ENCODE measurements at regions not wholly inside any gene's neighbourhood (a gene's known extent, or its start where the extent isn't known, plus 50 kb on each side); places are given as distances from the start of the nearest gene placed in this dataset.
"Not testable (repeated sequence)": the region's sequence is repeated elsewhere in the genome, so short reads cannot be mapped to it uniquely, and the experiment has no call there.

DNA sequence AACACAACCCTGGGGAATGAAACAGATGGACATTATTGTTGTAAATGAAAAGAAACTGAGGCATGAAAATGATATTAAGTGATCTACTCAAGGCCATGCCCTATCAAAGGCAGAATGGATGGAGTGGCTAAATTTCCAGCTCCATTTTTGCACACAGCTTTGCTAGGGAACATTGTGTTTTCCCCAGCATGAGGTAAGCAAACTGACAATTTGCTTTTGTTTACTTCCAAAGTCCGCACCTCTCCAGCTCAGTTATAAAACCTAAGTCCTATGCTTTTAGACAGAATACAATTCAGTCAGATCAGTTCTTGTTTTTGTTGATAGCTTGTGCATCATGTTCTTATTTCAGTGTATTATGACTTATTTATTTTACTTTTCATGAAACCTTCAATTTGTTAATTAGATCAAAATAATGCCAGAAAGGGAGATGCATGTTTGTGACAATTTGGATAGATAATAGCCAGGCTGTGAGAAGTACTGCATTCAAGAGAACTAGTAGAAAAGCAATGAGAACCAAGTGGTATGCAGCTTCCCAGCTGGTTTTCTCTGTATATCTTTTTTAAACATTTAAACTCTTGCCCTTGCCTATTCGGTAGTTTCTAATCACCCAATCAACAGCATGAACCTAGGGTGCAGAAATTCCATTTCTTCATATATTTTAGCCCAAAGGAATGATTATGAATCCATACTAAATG lies 380.8 kb downstream of the SPATA31D1 start:
- DNase-seq (ENCODE audit: low spot score): no peak
- no peak for FAIRE-seq

DNA sequence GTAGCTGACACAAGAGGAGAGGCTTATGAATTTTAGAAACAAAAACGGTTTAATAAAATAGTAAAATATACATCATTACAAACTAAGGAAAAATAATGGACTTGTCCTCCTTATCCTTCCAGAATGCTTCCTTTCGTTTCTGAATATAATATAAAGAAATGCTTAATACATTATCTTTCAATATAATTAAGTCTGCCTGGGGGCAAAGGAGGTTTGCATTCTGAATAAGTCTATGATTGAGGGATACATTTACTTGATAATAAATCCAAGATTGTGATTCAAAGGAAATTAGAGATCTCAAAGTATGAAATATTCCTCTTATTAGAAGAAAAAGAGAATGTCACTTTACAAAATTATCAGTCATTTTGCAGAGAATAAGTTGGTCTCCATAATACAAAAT lies 386.5 kb downstream of the SPATA31D1 start:
- FAIRE-seq: no peak
- no peak for DNase-seq (ENCODE audit: low spot score)

DNA sequence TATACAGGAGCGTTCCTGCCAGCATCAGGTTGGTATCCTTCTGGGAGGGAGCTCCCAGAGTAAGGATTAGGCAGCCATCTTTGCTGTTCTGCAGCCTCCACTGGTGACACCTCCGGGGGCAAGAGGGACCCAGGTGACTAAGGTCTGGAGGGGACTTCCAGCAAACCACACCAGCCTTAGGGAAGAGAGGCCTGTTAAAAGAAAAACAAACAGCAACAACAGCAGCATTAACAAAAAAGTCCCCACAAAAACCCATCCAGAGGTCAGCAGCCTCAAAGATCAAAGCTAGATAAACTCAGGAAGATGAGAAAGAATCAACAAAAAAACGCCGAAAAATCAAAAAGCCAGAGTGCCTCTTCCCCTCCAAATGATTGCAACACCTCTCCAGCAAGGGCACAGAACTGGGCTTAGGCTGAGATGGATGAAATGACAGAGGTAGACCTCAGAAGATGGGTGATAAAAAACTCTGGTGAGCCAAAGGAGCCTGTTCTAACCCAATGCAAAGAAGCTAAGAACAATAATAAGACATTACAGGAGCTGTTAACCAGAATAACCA lies 388.2 kb downstream of the SPATA31D1 start:
- FAIRE-seq (no peak), DNase-seq (ENCODE audit: low spot score) (no peak)

DNA sequence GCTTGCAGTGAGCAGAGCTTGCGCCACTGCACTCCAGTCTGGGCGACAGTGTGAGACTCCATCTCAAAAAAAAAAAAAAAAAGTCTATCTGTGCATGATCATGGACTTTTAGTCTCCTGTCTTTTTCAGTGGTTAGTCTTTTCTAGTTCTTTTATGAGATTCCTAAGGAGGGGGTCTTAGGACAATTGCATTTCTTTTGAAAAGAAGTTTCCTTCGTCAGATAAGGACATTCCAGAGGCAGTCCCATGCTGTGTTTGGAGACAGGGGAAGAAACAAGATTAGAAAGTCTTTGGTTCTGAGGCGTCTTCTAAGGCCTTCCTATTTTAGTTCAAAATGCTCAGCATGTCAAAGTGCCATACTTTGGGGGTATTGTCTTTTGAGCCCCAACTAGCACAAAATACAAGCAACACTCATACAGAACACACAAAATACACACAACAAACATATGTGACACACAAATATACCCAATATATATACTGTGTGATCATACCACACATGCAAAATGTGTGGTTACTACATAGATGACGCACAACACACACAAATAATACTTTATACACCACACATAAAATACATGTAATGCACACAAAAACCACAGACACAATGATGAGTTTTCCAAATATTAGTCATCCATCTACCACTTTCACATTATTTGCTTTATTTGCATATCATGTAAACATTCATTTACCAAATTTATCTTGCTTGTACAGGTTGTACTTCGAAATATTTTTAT lies 394.5 kb downstream of the SPATA31D1 start:
- no peak for FAIRE-seq
- no peak for DNase-seq (ENCODE audit: low spot score)

DNA sequence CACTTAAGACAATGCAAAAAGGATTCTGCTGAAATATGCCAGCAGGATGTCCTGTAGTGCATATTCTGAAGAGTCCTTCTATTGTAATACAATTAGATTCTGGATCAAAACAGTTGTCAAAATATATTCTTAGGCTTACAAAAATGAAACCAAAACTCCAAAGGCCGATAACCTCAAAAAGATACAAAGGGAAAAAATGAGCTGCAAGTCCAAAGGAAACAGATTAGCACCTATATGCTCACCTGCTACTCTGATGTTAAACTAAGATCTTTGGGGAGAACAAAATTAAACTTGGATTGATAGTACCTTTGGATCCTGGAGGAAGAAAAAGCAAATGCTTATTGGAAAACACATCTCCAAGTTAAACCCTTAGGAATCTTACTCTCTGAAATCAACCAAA lies 397.1 kb downstream of the SPATA31D1 start:
- FAIRE-seq (no peak), DNase-seq (ENCODE audit: low spot score) (no peak)

DNA sequence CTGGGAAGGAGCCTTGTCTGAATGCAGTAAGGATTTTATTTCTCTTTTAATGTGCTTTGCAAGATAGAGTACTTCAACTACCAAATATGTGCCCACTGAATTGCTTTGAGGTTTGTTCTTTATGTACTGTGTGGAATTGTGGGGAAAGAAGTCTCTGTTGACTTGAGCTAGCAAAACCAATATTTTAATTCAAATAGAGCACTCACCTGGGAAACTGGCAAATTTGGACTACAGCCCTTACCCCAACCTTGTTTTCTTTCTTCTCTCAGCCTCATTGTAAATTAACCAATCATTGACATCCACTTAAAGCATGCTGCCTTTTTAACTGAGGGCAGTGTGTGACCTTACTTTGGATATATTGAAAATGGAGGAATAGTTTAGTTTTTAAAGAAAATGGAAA lies 409.0 kb downstream of the SPATA31D1 start:
- DNase-seq (ENCODE audit: low spot score): no peak
- FAIRE-seq: no peak

DNA sequence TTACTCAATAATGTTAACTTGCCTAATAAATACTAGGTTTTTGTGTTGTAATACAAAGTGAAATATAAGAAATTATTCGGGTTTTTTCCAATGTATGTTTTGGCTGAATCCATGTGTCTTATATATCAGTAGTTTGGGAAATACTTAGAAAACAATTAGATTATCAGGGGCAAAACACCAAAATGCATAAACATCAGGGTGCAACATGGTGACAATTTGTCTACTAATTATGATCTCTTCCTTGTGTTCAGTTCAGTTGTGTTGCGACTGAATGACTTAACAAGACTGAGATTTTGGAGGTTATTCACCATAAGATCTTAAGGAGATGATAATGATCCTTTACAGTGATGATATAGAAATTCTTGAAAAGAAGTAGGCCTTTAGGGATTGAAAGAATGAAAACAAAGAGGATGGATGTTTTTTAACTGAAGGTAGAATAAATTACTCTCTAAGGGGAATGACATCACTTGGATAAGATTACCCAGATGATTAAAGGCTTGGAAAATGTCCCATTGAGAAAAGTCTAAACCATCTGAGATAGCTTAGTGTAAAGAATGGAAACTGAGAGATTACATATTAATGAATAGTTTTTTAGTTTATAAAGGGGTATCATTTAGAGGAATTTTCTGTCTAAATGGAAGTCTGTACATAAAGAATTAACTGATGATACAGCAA lies 415.8 kb downstream of the SPATA31D1 start:
- DNase-seq (ENCODE audit: low spot score) (no peak), FAIRE-seq (no peak)

DNA sequence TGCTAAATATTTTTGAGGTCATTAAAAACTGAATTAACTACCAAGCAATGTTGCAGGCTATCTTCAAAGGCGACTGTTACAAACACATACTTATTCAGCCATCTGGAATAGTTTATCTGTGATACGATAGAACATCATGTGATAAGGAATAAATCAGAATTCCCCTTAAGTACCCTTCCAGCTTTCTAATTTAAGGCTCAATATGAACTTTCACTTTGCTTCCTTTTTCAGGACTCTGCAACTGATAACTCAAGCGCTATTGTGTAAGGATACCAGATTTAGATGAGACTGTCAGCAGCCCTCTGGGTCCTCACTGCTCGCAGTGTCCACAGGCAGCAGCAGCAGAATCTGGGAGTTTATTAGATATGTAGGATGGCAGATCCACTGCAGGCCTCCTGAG lies 416.3 kb downstream of the SPATA31D1 start:
- FAIRE-seq (no peak), DNase-seq (ENCODE audit: low spot score) (no peak)

DNA sequence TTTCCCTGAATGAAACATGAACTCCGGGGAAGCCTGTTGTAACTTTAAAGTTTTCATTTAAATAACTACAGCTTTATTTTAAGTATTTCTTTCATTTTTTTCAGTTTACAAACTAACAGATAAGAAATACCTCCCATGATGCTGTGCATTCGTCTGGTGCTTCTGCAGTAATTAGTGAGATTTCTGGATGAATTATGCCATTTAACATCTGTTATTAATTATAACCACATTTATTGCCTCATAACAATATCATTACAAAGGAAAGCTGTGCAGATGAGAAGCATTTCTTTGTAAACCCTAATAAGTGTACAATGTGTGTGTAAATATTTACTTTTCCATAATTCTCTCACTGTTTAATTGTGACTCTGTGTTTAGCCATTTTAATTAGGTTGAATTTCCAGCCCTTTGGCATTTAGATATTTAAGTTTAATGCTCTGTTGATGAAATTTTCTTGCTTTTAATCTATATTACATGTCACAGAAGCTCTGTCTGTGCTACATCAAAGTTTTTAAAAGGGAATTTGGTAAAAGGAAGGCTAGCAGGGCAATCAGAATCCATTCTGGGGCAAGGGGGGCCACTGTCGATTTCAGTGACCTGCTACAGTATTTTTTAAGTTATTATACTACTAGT lies 418.0 kb downstream of the SPATA31D1 start:
- DNase-seq (ENCODE audit: low spot score) (no peak), FAIRE-seq (no peak)

DNA sequence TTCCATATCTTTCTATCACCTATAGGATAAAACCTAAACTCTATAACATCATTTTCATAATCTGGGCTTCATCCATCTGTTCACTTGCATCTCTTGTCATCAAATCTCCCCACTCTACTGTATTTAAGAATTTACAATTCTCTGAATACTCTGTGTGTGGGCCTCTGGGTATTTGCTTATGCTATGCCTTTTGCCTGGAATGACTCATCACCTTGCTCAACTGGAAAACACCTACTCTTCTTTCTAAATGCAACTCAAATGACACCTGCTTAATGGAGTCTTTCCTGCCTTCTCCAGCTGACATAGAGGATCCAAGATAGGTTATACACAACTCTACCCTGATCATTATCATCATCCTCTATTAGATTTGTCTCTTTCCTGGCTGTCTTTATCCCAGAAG lies 421.7 kb downstream of the SPATA31D1 start:
- DNase-seq (ENCODE audit: low spot score) (peak; percentile 10), FAIRE-seq (no peak)

DNA sequence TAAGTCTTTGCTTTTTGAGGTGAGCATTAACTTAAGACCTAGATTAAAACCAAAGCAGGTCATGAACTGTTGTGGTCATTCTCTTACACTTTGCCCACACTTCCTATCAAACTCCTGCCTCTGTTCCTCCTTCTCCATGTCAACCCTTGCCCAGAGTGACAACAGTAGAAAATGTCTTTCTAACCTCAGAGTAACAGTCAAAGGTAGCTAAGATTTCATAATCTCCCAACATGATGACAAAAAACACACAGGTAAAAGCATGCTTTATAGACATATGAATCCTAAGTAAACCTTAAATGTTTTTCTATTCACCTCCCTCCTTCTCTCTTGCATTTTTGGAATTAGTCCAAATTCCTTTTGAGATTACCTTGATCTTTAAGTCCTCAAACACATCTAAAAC lies 422.3 kb downstream of the SPATA31D1 start:
- DNase-seq (ENCODE audit: low spot score): no peak
- no peak for FAIRE-seq

DNA sequence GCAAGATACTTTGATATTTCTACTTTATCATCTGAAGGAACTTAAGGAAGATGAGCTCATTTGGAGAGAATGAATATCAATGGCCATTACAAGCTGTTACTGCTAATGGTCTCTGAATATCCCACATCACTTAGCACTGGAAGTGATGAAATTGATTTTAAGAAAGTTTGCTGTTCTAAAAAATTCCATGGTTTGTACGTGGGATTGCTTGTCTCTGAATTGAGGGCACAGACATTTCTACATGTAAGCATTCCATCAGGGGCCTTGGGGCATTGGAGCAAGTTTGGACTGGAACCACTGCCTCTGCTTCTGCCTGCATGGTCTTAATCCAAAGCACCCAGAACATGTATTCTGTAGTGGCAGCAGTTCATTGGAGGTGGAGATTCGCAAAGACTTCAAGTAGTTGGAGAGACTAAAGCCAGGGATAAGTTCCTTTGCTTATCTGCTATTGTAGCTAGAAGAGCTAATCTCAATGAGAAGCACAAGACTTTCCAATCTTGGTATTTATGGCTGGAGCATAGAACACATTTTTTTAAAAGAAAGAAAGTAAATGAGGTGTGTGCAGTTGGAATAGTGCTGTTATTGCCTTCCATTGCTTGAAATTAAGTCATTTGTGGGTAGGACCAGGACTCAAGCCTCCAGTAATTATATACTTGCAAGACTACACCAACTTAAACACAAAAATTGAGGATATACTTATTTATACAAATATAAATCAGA lies 424.2 kb downstream of the SPATA31D1 start:
- no peak for DNase-seq (ENCODE audit: low spot score)
- FAIRE-seq: no peak

DNA sequence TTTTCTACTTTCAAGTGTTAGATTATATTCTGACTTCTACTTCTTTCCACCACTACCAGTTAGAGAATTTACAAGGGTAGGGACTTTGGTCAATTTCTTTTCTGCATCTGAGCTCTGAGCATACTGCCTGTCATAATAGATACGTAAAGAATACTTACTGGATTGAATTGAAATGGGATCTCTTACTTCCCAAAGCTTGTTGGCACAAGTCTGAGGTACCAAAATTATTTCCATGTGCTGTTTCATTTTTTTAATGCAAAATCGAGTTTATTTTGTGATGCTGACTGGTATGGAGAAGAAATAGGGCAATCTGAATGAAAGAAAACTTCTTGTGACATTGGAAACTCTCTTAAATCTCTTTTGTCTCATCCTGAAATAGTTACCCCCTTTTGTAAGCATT lies 428.9 kb downstream of the SPATA31D1 start:
- FAIRE-seq (no peak), DNase-seq (ENCODE audit: low spot score) (no peak)

DNA sequence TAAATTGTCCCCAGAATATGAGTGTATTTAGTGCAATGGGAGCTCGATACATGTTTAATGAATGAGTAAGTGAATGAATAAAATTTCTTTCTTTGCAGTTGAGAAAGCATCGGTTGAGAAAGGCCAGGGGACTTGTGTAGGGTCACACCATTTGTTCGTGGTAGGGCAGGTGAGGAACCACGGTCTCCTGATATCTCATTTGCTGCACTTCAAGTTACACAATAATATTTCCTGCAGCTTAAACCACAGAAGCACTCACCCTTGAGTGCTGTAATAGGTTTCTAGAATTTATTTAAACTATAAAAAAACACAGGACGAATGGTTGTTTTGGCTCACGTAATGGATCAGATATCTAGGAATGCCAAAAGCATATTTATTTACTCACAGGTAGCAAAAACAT lies 429.8 kb downstream of the SPATA31D1 start:
- DNase-seq (ENCODE audit: low spot score) (no peak), FAIRE-seq (no peak)

DNA sequence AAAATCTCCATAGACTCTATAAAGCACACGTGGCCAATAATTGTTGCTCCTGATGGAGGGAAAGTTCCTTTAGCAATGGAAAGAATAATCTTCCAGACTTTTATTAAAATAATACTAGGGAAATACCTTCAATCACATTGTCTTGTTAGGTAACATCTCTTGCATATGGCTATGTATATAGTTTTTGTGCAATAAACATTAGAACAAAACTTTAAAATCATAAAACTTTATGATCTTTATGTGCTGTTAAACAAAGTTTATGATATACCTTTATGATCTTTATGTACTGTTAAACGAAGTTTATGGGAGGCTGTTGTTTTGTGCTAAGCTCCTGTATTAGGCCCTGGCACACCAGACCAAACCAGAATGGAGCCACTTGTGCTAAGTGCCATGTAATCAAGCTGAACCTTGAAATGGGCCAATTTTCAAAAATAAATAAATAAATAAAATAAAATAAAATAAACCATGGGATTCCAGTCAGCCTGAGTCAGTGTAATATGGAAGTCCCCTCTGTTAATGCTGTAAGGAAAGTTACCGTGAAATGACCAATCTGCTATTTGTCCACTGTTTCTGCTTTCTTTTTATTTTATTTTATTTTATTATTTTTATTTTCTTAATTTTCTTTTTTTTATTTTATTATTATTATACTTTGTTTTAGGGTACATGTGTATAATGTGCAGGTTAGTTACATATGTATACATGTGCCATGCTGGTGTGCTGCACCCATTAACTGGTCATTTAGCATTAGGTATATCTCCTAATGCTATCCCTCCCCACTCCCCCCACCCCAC lies 431.3 kb downstream of the SPATA31D1 start:
- FAIRE-seq: no peak

DNA sequence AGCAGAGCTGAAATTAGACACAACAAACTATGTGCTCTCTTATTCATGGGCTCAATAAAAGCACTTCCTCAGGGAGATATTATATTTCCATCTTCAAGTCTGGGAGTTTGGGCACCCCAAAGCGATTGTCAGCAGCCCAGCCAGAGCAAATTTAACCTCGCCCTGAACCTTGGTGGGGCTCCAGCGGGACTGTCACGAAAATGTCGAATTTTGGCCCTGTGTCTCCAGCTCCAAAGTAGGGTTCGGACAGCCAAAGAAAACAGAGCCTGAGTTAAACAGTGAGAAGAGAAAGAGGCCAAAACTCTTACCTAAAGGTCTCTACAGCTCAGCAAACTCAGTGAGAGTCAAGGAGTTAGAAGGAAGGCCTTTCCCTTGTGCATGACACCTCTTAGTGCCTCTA lies 432.9 kb downstream of the SPATA31D1 start:
- DNase-seq (ENCODE audit: low spot score) (no peak), FAIRE-seq (no peak)

More for the DNA sequence above, 431.3 kb downstream of the SPATA31D1 start:
- DNase-seq (ENCODE audit: low spot score): no peak

DNA sequence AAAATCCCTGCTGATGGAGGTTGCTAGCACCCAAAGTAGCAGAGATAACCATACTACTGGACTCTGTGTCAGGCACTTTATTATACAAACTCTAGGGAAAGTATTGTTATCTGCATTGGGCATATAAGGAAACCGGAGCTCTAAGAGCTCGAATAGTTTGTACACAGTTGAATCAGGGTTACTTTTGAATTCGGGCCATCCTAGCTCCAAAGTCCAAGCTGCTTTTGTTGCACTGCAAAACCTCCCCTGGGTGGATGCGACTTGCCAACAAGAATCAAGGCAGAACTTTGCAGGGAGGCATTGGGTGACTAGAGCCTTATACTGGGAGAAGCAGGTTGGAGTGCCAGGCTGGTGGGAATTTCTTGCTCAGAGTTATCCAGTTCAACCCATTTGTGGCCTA lies 435.1 kb downstream of the SPATA31D1 start:
- DNase-seq (ENCODE audit: low spot score) (no peak), FAIRE-seq (no peak)

DNA sequence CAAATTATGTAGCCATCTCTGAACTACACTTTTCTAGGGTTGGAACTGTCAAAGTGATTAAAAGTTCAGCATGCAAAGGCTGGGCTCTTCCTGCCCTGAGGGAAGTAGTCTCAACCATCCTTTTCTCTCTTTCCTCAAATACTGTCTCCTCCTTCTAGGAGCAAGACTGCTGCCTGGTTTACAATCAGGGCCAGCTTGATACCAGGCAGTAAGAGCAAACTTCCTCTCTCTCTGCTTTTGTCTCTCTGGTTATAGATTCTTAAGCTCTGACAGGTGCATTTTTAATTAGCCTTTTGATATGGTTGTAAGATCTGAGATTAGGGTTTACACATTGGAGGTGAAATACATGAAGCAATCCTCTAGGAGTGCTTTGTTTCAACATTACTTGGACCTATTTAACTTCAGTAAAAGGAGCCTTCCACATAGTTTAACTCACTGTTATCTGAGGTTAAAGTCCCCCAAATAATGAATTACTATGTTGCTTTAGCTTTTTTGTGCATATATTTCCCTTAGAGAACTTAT lies 436.1 kb downstream of the SPATA31D1 start:
- FAIRE-seq (no peak), DNase-seq (ENCODE audit: low spot score) (no peak)

DNA sequence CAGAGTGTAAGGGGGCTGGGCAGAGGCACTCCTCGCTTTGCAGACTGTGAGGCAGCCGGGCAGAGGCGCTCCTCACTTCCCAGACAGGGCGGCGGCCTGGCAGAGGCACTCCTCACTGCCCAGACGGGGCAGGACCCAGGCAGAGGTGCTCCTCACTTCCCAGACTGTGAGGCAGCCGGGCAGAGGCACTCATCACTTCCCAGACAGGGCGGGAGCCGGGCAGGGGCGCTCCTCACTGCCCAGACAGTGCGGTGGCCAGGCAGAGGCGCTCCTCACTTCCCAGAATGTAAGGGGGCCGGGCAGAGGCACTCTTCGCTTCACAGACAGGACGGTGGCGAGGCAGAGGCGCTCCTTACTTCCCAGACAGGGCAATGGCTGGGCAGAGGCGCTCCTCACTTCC lies 442.5 kb downstream of the SPATA31D1 start:
- DNase-seq (ENCODE audit: low spot score): no peak
- no peak for FAIRE-seq

DNA sequence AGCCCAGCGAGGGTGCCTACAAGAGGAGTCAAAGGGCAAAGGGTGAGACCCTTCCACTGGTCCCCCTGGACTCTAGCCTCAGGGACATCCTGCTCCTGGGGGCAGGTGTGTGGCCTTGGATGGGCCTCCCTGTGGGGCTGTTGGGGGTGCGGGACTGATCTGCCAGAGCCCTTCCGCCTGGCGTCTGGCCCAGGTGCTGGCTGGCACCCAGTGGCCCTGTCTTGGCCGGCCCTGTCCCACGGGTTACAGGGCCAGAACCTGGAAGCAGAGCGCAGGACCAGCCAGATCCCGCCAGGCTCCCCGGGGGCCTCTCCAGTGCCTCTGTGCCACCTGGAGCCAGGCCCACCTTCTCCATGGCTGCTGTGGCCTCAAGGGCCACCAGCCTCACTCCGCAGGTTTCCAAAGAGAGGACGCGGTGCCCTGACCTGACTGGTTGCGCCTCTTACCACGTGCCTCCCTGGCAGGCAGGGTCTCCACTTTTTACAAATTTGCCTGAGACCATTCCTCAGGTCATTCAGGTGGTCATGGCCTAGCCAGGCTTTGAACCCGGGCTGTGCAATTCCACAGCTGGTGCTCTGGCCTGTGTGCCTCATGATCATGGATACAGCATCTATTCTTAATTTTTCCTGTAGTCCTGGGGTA lies 444.8 kb downstream of the SPATA31D1 start:
- not testable (repeated sequence) for DNase-seq (ENCODE audit: low spot score); FAIRE-seq

All from urothelium cell line (cell line).